IMR-90 (cell line): ENCODE measurements at regions not wholly inside any gene's neighbourhood (a gene's known extent, or its start where the extent isn't known, plus 50 kb on each side); places are given as distances from the start of the nearest gene placed in this dataset.

Source experiments
- ATAC-seq: fragments of 200-7000 bp; cut with Tn5 transposase; 2 replicates; pipeline ENCODE4 v1.9.1; 2020; ENCODE audit warnings: low read depth, mild to moderate bottlenecking, moderate library complexity
- BruUV-seq: library from RNA; stranded (reverse); fragments of 400-500 nt; replicated peaks from 2 replicates; lab custom pipeline; 2021; lab: Mats Ljungman, UMichigan
- CTCF ChIA-PET: fragments of 300-600 bp; formaldehyde crosslinking; extraction: SDS; loops from one replicate; lab custom pipeline; 2021; ENCODE audit warnings: antibody characterized with exemption; lab: Yijun Ruan, JAX
- POLR2A ChIA-PET: fragments of 300-600 bp; sonication (Branson Sonifier 250); formaldehyde crosslinking; loops from one replicate; lab custom pipeline; 2022; ENCODE audit warnings: antibody characterized with exemption; ENCODE audit not compliant: unreplicated experiment; lab: Charles Lee
- DNase-seq: peaks from one replicate; pipeline ENCODE4 v3.0.0; 2013
- H2AFZ ChIP-seq: replicated peaks from 2 replicates; pipeline ENCODE3; 2013; ENCODE audit warnings: low read length, mild to moderate bottlenecking; ENCODE audit not compliant: poor library complexity
- H2AK5ac ChIP-seq: 2 replicates; pipeline ENCODE4 v1.6.1; 2013; ENCODE audit warnings: low read depth, low read length, inconsistent platforms
- H2AK9ac ChIP-seq: replicated peaks from 2 replicates; pipeline ENCODE3; 2013; ENCODE audit warnings: mild to moderate bottlenecking, low read depth, low read length, moderate library complexity; ENCODE audit not compliant: poor library complexity
- H2BK120ac ChIP-seq: 2 replicates; pipeline ENCODE4 v1.6.1; 2013; ENCODE audit warnings: low read depth, low read length, inconsistent platforms
- H2BK15ac ChIP-seq: 3 replicates; pipeline ENCODE4 v1.6.1; 2013; ENCODE audit warnings: low read depth, low read length, inconsistent platforms
- H2BK20ac ChIP-seq: 2 replicates; pipeline ENCODE4 v1.6.1; 2013; ENCODE audit warnings: low read depth, mild to moderate bottlenecking, inconsistent platforms, low read length, moderate library complexity
- H2BK5ac ChIP-seq: 2 replicates; pipeline ENCODE4 v1.6.1; 2013; ENCODE audit warnings: mild to moderate bottlenecking, low read depth, low read length, inconsistent platforms; ENCODE audit not compliant: poor library complexity, severe bottlenecking
- H3K14ac ChIP-seq: replicated peaks from 2 replicates; pipeline ENCODE4 v1.6.1; 2013; ENCODE audit warnings: low read depth, low read length, inconsistent platforms
- H3K18ac ChIP-seq: 2 replicates; pipeline ENCODE4 v1.6.1; 2013; ENCODE audit warnings: low read depth, low read length, control low read depth
- H3K23ac ChIP-seq: 2 replicates; pipeline ENCODE4 v1.6.1; 2013; ENCODE audit warnings: low read depth, low read length, inconsistent platforms
- H3K27ac ChIP-seq: 2 replicates; pipeline ENCODE4 v1.5.1; 2013; ENCODE audit warnings: mild to moderate bottlenecking, control low read depth, low read length; ENCODE audit not compliant: insufficient read depth
- H3K27me3 ChIP-seq: 2 replicates; pipeline ENCODE4 v1.6.1; 2013; ENCODE audit warnings: low read length; ENCODE audit not compliant: control insufficient read depth, insufficient read depth
- H3K36me3 ChIP-seq: 2 replicates; pipeline ENCODE4 v1.6.1; 2013; ENCODE audit warnings: low read length, mixed read lengths; ENCODE audit not compliant: control insufficient read depth, insufficient read depth
- H3K4ac ChIP-seq: 2 replicates; pipeline ENCODE4 v1.6.1; 2013; ENCODE audit warnings: low read depth, low read length, inconsistent platforms
- H3K4me1 ChIP-seq: 2 replicates; pipeline ENCODE4 v1.6.1; 2013; ENCODE audit warnings: low read length, mixed read lengths; ENCODE audit not compliant: control insufficient read depth, insufficient read depth
- H3K4me2 ChIP-seq: 2 replicates; pipeline ENCODE4 v1.6.1; 2013; ENCODE audit warnings: low read depth, mild to moderate bottlenecking, control low read depth, low read length, moderate library complexity
- H3K4me3 ChIP-seq: 2 replicates; pipeline ENCODE4 v1.5.1; 2013; ENCODE audit warnings: low read depth, mild to moderate bottlenecking, control low read depth, low read length, moderate library complexity; ENCODE audit not compliant: insufficient read depth
- H3K56ac ChIP-seq: 2 replicates; pipeline ENCODE4 v1.6.1; 2013; ENCODE audit warnings: low read length, inconsistent platforms; ENCODE audit not compliant: insufficient read depth; ENCODE audit errors: extremely low read depth
- H3K79me1 ChIP-seq, 2 experiments: 2 replicates each; pipeline ENCODE4 v1.6.1; 2013; ENCODE audit warnings: low read length in 2 of 2, inconsistent platforms in 1 of 2, low read depth in 1 of 2
- H3K9ac ChIP-seq: 2 replicates; pipeline ENCODE4 v1.6.1; 2013; ENCODE audit warnings: low read depth, low read length, control low read depth
- H3K9me1 ChIP-seq: 2 replicates; pipeline ENCODE4 v1.6.1; 2013; ENCODE audit warnings: low read length, inconsistent platforms; ENCODE audit not compliant: insufficient read depth
- H3K9me3 ChIP-seq: 2 replicates; pipeline ENCODE4 v1.6.1; 2013; ENCODE audit warnings: low read length; ENCODE audit not compliant: control insufficient read depth, insufficient read depth
- H4K20me1 ChIP-seq: 2 replicates; pipeline ENCODE4 v1.6.1; 2013; ENCODE audit warnings: low read length, inconsistent platforms; ENCODE audit not compliant: insufficient read depth
- H4K5ac ChIP-seq: 2 replicates; pipeline ENCODE4 v1.6.1; 2013; ENCODE audit warnings: mild to moderate bottlenecking, low read depth, low read length, control low read depth
- H4K8ac ChIP-seq, 2 experiments: 2 replicates each; pipeline ENCODE4 v1.6.1; 2013; ENCODE audit warnings: low read depth in 2 of 2, low read length in 2 of 2, control low read depth in 1 of 2, inconsistent platforms in 1 of 2
- H4K91ac ChIP-seq: 2 replicates; pipeline ENCODE4 v1.6.1; 2013; ENCODE audit warnings: low read depth, low read length, inconsistent platforms; ENCODE audit not compliant: insufficient read depth
- BHLHE40 ChIP-seq: fragments of 150-350 bp; IDR thresholded peaks from 2 replicates; pipeline ENCODE4 v1.6.1; 2016; ENCODE audit warnings: mild to moderate bottlenecking, low read depth, low read length
- CEBPB ChIP-seq: IDR thresholded peaks from 2 replicates; pipeline ENCODE4 v1.6.1; 2012; ENCODE audit warnings: low read depth, low read length, improper control_type of control experiment
- MXI1 ChIP-seq: IDR thresholded peaks from 2 replicates; pipeline ENCODE4 v1.6.1; 2012; ENCODE audit warnings: low read depth, mild to moderate bottlenecking, low read length, moderate library complexity, borderline replicate concordance
- NFE2L2 ChIP-seq: fragments of 150-350 bp; IDR thresholded peaks from 2 replicates; pipeline ENCODE4 v1.6.1; 2016; ENCODE audit warnings: low read depth, mild to moderate bottlenecking, low read length
- POLR2A ChIP-seq: IDR thresholded peaks from 2 replicates; pipeline ENCODE4 v1.6.1; 2012; ENCODE audit warnings: mild to moderate bottlenecking, low read depth, low read length
- RAD21 ChIP-seq: IDR thresholded peaks from 2 replicates; pipeline ENCODE4 v1.6.1; 2012; ENCODE audit warnings: low read length, improper control_type of control experiment
- RFX5 ChIP-seq: IDR thresholded peaks from 2 replicates; pipeline ENCODE4 v1.8.0; 2012; ENCODE audit warnings: low read depth, mild to moderate bottlenecking, low read length, moderate library complexity
- SMC3 ChIP-seq: fragments of 150-350 bp; IDR thresholded peaks from 2 replicates; pipeline ENCODE4 v1.6.1; 2016; ENCODE audit warnings: low read depth, mild to moderate bottlenecking, antibody characterized with exemption, low read length, moderate library complexity
- WGBS, 2 experiments: methylation state at CpG; one replicate each; pipeline versions ENCODE4 v1.1.5 to v1.1.7; 2013; ENCODE audit warnings: missing lambda C conversion rate in 2 of 2; ENCODE audit not compliant: insufficient read length in 1 of 2; ENCODE audit errors: extremely low coverage in 2 of 2; 5-methylcytosine and 5-hydroxymethylcytosine counted together
- dilution Hi-C: fragments of 300-500 bp; cut with HindIII; formaldehyde crosslinking; loops from one replicate; pipeline ENCODE4 v1.14.3; 2018; ENCODE audit warnings: low sequenced_read_pairs; ENCODE audit not compliant: unreplicated experiment
- in situ Hi-C: fragments of 300-500 bp; cut with MboI; formaldehyde crosslinking; loops from 3 replicates; pipeline ENCODE4 v1.14.3; 2019; ENCODE audit warnings: low sequenced_read_pairs, inconsistent platforms, mixed read lengths
- intact Hi-C: fragments of 100-400 bp; cut with micrococcal nuclease; formaldehyde crosslinking; loops from 2 replicates; pipeline ENCODE4 v1.10.0; 2022
- TF ChIP-seq, protein P1 (sequence below): conservative IDR thresholded peaks from 2 replicates; pipeline ENCODE4 v1.5.1; 2012; ENCODE audit warnings: mild to moderate bottlenecking, low read depth, low read length, improper control_type of control experiment
- TF ChIP-seq, protein P2 (sequence below): fragments of 150-350 bp; IDR thresholded peaks from 2 replicates; pipeline ENCODE4 v1.6.1; 2016; ENCODE audit warnings: low read depth, mild to moderate bottlenecking, low read length, moderate library complexity, borderline replicate concordance

DNA sequence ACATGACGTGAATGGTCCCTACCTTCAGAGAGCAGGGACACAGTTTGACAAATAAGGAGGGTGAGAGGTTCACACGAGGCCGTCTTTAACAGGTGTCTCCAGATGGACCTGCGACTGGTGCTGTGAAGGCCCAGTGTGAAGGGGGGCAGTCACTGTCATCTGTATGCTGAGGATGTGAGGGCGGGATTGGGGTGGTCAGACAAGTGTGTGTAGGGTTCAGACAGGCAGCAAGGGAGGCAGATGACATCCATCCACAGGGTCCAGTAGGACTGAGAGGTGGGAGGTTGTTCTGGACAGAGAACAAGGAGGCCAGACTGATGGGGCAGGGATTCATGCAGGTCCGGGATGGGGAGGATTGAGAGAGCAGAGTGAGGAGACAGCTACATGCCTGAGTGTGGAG lies 232.6 kb upstream of the GPR26 start:
- H4K8ac ChIP-seq: no peak overlapping the region
- H3K18ac ChIP-seq: no peak overlapping the region
- BruUV-seq: no TSS peak
- no peak for DNase-seq
- H3K79me1 ChIP-seq: no peaks in the 10 kb centered on the region
- no peak overlapping the region for H3K4me2 ChIP-seq
- no peak overlapping the region for H2BK5ac ChIP-seq
- 54% methylated on average over 3 of the region's 6 CpGs; no CpG with 5 or more reads in 1 of the 2 experiments for WGBS, 2 experiments
- ChIA-PET POLR2A (no interaction called here), CTCF (no interaction called here)
- in situ Hi-C loops (no loop called here), dilution Hi-C loops (no loop called here), intact Hi-C loops (no loop called here)
- no peaks in the 10 kb centered on the region for H3K27me3 ChIP-seq
- H2BK15ac ChIP-seq: no peak overlapping the region
- H3K9me3 ChIP-seq: peaks cover 40% of the 10 kb centered on the region
- no peak overlapping the region for H3K4ac ChIP-seq
- H3K14ac ChIP-seq: no peak overlapping the region
- H3K36me3 ChIP-seq: no peaks in the 10 kb centered on the region
- no peaks in the 10 kb centered on the region for H3K9me1 ChIP-seq
- no peak for ATAC-seq
- H2BK20ac ChIP-seq: no peak overlapping the region
- H2AK9ac ChIP-seq: no peak overlapping the region
- no peak overlapping the region for H2AFZ ChIP-seq
- no peak overlapping the region for H3K23ac ChIP-seq
- H3K56ac ChIP-seq: no peak overlapping the region
- H4K5ac ChIP-seq: no peak overlapping the region
- TF ChIP-seq MXI1 (no peak), RFX5 (no peak), SMC3 (no peak), RAD21 (no peak), CEBPB (no peak), BHLHE40 (no peak), POLR2A (no peak), NFE2L2 (no peak)
- TF ChIP-seq, protein P1, sequence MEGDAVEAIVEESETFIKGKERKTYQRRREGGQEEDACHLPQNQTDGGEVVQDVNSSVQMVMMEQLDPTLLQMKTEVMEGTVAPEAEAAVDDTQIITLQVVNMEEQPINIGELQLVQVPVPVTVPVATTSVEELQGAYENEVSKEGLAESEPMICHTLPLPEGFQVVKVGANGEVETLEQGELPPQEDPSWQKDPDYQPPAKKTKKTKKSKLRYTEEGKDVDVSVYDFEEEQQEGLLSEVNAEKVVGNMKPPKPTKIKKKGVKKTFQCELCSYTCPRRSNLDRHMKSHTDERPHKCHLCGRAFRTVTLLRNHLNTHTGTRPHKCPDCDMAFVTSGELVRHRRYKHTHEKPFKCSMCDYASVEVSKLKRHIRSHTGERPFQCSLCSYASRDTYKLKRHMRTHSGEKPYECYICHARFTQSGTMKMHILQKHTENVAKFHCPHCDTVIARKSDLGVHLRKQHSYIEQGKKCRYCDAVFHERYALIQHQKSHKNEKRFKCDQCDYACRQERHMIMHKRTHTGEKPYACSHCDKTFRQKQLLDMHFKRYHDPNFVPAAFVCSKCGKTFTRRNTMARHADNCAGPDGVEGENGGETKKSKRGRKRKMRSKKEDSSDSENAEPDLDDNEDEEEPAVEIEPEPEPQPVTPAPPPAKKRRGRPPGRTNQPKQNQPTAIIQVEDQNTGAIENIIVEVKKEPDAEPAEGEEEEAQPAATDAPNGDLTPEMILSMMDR: no peak
- TF ChIP-seq, protein P2, sequence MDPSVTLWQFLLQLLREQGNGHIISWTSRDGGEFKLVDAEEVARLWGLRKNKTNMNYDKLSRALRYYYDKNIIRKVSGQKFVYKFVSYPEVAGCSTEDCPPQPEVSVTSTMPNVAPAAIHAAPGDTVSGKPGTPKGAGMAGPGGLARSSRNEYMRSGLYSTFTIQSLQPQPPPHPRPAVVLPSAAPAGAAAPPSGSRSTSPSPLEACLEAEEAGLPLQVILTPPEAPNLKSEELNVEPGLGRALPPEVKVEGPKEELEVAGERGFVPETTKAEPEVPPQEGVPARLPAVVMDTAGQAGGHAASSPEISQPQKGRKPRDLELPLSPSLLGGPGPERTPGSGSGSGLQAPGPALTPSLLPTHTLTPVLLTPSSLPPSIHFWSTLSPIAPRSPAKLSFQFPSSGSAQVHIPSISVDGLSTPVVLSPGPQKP: no peak
- H4K91ac ChIP-seq: no peak overlapping the region
- H2BK120ac ChIP-seq: no peak overlapping the region
- no peak overlapping the region for H3K9ac ChIP-seq
- H3K4me3 ChIP-seq: no peak overlapping the region
- no peaks in the 10 kb centered on the region for H4K20me1 ChIP-seq
- H3K27ac ChIP-seq: no peak overlapping the region
- no peaks in the 10 kb centered on the region for H3K4me1 ChIP-seq
- H2AK5ac ChIP-seq: no peak overlapping the region
